Tibial nerve (tissue), 4 donors: ENCODE measurements at regions not wholly inside any gene's neighbourhood (a gene's known extent, or its start where the extent isn't known, plus 50 kb on each side); places are given as distances from the start of the nearest gene placed in this dataset.

Experiments
- CTCF ChIP-seq, 5 experiments: fragments of 200-600 bp in 3 of 5; fragments of 450-650 bp in 2 of 5; sonication (generic) in 3 of 5; IDR thresholded peaks; one replicate each; pipeline ENCODE4 v1.5.1; 2016 to 2019; ENCODE audit warnings: antibody characterized with exemption in 5 of 5, mild to moderate bottlenecking in 3 of 5, moderate library complexity in 2 of 5
- EP300 ChIP-seq, 2 donors: sonication (generic); formaldehyde crosslinking; IDR thresholded peaks; one replicate each; pipeline ENCODE4 v1.6.1; 2017; ENCODE audit warnings: antibody characterized with exemption in 2 of 2, mild to moderate bottlenecking in 1 of 2
- POLR2A ChIP-seq, 2 donors: fragments of 450-650 bp; IDR thresholded peaks; one replicate each; pipeline ENCODE4 v1.6.1; 2017; ENCODE audit warnings: antibody characterized with exemption in 2 of 2, mild to moderate bottlenecking in 2 of 2, moderate library complexity in 2 of 2

GRCh38 chr3:177354466-177354865 is 157.2 kb upstream of the TBL1XR1 start:
- TF ChIP-seq CTCF (IDR thresholded peaks at IDR 0.05) (no peak), POLR2A (IDR thresholded peaks at IDR 0.05) (no peak), EP300 (IDR thresholded peaks at IDR 0.05) (no peak)
